ENCODE measurements at regions not wholly inside any gene's neighbourhood (a gene's known extent, or its start where the extent isn't known, plus 50 kb on each side); places are given as distances from the start of the nearest gene placed in this dataset.
"Not testable (repeated sequence)": the region's sequence is repeated elsewhere in the genome, so short reads cannot be mapped to it uniquely, and the experiment has no call there.

DNA sequence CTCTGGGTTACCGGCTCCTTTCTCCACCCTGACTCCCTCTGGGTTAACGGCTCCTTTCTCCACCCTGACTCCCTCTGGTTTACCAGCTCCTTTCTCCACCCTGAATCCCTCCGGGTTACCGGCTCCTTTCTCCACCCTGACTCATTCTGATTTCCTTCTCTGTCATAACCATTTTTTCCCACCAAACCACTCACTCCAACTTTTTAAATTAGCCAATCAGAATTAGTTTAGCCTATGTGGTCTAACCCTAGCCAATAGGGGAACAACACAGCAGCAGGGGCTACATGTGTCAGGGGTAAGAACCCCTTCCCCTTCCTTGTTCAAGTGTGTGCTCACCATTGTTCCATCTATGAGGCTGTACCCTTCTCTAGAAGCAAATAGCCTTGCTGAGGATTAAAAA, 98.4 kb upstream of the RBM19 start:
- Histone ChIP-seq H3K36me3 (no peaks in the 10 kb centered on the region), H3K4me1 (no peaks in the 10 kb centered on the region), H3K27ac (no peak overlapping the region), H3K27me3 (no peaks in the 10 kb centered on the region), H3K9me3 (peaks cover 0 to 9% (median 0%) of the 10 kb centered on the region in 3 donors), H3K4me3 (no peak overlapping the region)
- DNase-seq = no peak
- intact Hi-C loops (cut with DNase I; ENCODE audit: low total_unique reads) = no loop called here
- TF ChIP-seq, protein P1, sequence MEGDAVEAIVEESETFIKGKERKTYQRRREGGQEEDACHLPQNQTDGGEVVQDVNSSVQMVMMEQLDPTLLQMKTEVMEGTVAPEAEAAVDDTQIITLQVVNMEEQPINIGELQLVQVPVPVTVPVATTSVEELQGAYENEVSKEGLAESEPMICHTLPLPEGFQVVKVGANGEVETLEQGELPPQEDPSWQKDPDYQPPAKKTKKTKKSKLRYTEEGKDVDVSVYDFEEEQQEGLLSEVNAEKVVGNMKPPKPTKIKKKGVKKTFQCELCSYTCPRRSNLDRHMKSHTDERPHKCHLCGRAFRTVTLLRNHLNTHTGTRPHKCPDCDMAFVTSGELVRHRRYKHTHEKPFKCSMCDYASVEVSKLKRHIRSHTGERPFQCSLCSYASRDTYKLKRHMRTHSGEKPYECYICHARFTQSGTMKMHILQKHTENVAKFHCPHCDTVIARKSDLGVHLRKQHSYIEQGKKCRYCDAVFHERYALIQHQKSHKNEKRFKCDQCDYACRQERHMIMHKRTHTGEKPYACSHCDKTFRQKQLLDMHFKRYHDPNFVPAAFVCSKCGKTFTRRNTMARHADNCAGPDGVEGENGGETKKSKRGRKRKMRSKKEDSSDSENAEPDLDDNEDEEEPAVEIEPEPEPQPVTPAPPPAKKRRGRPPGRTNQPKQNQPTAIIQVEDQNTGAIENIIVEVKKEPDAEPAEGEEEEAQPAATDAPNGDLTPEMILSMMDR (IDR thresholded peaks at IDR 0.05) = no peak

DNA sequence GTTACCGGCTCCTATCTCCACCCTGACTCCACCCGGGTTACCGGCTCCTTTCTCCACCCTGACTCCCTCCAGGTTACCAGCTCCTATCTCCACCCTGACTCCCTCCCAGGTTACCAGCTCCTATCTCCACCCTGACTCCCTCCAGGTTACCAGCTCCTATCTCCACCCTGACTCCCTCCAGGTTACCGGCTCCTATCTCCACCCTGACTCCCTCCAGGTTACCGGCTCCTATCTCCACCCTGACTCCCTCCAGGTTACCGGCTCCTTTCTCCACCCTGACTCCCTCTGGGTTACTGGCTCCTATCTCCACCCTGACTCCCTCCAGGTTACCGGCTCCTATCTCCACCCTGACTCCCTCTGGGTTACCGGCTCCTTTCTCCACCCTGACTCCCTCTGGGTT, 97.9 kb upstream of the RBM19 start:
- DNase-seq; H3K27me3 ChIP-seq; H3K36me3 ChIP-seq; intact Hi-C loops (cut with DNase I; ENCODE audit: low total_unique reads); H3K27ac ChIP-seq; H3K9me3 ChIP-seq; H3K4me3 ChIP-seq; H3K4me1 ChIP-seq: not testable (repeated sequence)

DNA sequence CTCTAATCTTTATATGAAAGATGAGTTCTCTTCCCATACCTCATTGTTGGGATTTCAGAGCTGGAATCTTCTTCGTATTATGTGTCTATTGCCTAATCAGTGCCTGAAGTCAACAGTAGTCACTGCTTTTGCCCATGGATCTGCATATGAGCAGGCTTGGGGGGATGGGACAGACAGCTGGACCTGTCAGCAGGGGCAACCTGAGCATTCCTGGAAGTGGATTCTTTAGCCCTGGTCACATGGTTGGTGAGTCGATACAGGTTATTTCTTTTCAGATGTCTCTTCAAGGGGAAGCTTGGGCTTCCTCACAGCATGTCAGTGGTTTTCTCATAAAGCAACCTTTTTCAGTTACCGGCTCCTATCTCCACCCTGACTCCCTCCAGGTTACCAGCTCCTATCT, 97.3 kb upstream of the RBM19 start:
- TF ChIP-seq, protein P1 (IDR thresholded peaks at IDR 0.05) = no peak

DNA sequence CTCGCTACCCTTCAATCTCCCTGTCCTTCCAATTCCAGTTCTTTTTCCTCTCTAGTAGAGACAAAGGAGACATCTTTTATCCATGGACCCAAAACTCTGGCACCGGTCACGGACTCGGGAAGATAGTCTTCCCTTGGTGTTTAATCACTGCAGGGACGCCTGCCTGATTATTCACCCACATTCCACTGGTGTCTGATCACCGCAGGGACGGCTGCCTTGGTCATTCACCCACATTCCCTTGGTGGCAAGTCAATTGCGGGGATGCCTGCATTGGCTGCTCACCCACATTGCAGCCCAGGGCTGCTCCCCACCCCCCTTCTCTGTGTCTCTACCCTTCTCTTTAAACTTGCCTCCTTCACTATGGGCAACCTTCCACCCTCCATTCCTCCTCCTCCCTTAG, 90.2 kb upstream of the RBM19 start:
- H3K27ac ChIP-seq; H3K27me3 ChIP-seq; H3K4me3 ChIP-seq; intact Hi-C loops (cut with DNase I; ENCODE audit: low total_unique reads); H3K9me3 ChIP-seq; H3K4me1 ChIP-seq; DNase-seq; H3K36me3 ChIP-seq: not testable (repeated sequence)

More for the DNA sequence above, 97.3 kb upstream of the RBM19 start:
- Histone ChIP-seq H3K9me3 (peaks cover 0 to 10% (median 0%) of the 10 kb centered on the region in 3 donors), H3K27ac (no peak overlapping the region), H3K36me3 (no peaks in the 10 kb centered on the region), H3K4me1 (no peaks in the 10 kb centered on the region), H3K4me3 (no peak overlapping the region), H3K27me3 (no peaks in the 10 kb centered on the region)
- DNase-seq = no peak
- intact Hi-C loops (cut with DNase I; ENCODE audit: low total_unique reads) = no loop called here

DNA sequence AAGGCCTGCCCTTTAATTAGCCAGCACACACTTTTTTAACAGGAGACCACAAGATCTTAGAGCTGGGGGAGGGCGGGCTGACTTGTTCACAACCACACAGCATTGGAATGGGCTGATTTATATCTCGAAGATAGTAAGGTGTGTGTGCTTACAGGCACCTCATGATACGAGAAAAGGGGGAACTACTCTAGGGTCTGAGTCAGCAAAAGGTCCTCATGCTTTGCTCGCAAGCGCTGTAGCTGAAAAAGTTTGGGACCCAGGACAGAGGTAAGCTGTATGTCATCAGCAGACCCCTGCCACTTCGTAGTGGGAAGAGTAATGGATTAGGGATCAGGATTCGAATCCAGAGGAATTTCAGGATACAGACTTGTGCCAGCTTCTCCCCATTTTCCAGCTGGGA, 88.9 kb upstream of the RBM19 start:
- Histone ChIP-seq H3K27me3 (peaks cover 0 to 3% of the 10 kb centered on the region in 2 donors), H3K36me3 (no peaks in the 10 kb centered on the region), H3K4me3 (no peak overlapping the region), H3K27ac (no peak overlapping the region), H3K4me1 (no peaks in the 10 kb centered on the region), H3K9me3 (peaks cover 0 to 5% (median 0%) of the 10 kb centered on the region in 3 donors)
- intact Hi-C loops (cut with DNase I; ENCODE audit: low total_unique reads) = no loop called here
- TF ChIP-seq, protein P1 (IDR thresholded peaks at IDR 0.05) = no peak
- no peak for DNase-seq

DNA sequence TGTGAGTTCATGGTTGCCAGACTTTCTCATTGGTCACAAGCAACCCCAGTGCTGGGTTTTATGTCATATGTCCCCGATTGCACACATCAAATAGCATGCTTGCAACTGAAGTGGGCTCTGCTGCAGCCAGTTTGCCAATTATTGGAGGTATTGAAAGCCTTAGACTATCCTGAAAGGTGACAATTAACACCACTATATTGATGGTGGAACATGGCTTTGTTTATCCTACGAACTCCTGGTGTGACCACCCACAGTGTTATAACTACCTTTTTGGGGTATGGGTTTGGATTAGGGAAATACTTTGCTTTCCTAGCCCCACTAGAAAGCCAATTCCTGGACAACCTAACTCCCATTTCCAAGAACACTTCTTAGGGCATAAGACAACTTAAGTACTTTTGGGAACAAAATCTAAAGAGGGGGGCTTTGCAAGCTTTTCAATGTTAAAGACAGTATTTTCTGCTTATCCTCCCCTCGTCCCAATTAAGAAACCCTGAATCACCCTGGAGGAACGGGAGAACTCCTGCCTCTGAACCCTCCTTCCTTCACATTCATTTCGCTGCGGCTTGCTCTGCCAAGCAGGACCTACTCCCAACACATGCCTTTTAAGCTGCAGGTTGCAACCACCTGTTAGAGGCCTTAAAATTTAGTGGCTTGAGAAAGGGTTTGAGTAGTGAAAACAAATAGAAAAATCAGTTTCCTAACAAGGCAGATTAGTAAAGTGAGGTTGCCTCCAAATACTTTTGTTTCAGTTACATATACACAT, 80.3 kb upstream of the RBM19 start:
- Histone ChIP-seq H3K9me3 (no peaks in the 10 kb centered on the region), H3K27me3 (peaks cover 0 to 7% of the 10 kb centered on the region in 2 donors), H3K4me3 (no peak overlapping the region), H3K27ac (no peak overlapping the region), H3K36me3 (no peaks in the 10 kb centered on the region), H3K4me1 (no peaks in the 10 kb centered on the region)
- intact Hi-C loops (cut with DNase I; ENCODE audit: low total_unique reads) = no loop called here
- TF ChIP-seq, protein P1 (IDR thresholded peaks at IDR 0.05) = no peak
- no peak for DNase-seq

Measured in tibial artery (tissue), 4 donors.